ENCODE measurements at regions not wholly inside any gene's neighbourhood (a gene's known extent, or its start where the extent isn't known, plus 50 kb on each side); places are given as distances from the start of the nearest gene placed in this dataset.

DNA sequence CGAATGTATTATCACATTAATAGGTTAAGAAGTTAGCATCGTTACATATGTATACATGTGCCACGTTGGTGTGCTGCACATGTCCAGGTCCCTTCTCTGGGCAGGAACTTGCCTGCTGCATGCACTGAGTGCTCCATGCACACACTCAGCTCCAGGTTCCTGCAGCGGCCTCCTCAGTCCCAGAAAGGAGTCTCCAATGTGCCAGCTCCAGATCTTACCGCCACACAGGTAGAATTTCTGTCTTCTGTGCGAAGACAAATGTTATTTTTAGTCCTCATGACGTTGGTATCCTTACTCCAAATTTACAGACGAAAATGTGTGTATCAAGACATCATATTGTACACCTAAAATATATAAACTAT lies 127.1 kb downstream of the GALR1 start:
- TF ChIP-seq CTCF (IDR thresholded peaks at IDR 0.05) = no peak
- no peak for TF ChIP-seq POLR2A (IDR thresholded peaks at IDR 0.05)
- no peak for TF ChIP-seq POLR2AphosphoS5 (IDR thresholded peaks at IDR 0.05)
- TF ChIP-seq EP300 (IDR thresholded peaks at IDR 0.05; ENCODE audit: low read depth) = no peak
